K562 (cell line): ENCODE measurements at regions not wholly inside any gene's neighbourhood (a gene's known extent, or its start where the extent isn't known, plus 50 kb on each side); places are given as distances from the start of the nearest gene placed in this dataset.

ENCODE experiments used
- ATAC-seq: fragments of 200-7000 bp; cut with Tn5 transposase; 3 replicates; pipeline ENCODE4 v1.9.1; 2020; ENCODE audit warnings: moderate library complexity
- BruUV-seq: library from RNA; stranded (reverse); fragments of 400-500 nt; replicated peaks from 2 replicates; lab custom pipeline; 2021; lab: Mats Ljungman, UMichigan
- CTCF ChIA-PET: fragments of 300-600 bp; formaldehyde crosslinking; extraction: SDS; loops from one replicate; lab custom pipeline; 2021; ENCODE audit warnings: low intra/inter-chr PET ratio; lab: Yijun Ruan, JAX
- POLR2A ChIA-PET: fragments of 300-600, 350-650 bp; sonication (Branson Sonifier 250); formaldehyde crosslinking; extraction: SDS; loops from one replicate; lab custom pipeline; 2021; ENCODE audit warnings: antibody characterized with exemption, inconsistent platforms; lab: Yijun Ruan, JAX
- DNase-seq, 4 experiments: peaks; one replicate each; pipeline versions ENCODE4 v3.0.0 to v3.0.0-alpha.2; 2011 to 2018; ENCODE audit warnings: low spot score in 3 of 4, mixed read lengths in 3 of 4; ENCODE audit errors: extremely low read depth in 1 of 4
- FAIRE-seq: peaks from 2 replicates; lab custom pipeline; 2011; peaks lifted over from hg19 to GRCh38; lab: Jason Lieb, UNC
- H2AFZ ChIP-seq: 2 replicates; pipeline ENCODE4 v1.6.0; 2011; ENCODE audit warnings: low read depth, low read length, control low read depth, inconsistent platforms
- H3K27ac ChIP-seq: fragments of 200-600 bp; 3 replicates; pipeline ENCODE4 v1.8.0; 2011; ENCODE audit warnings: low read depth, mild to moderate bottlenecking, control low read depth, inconsistent platforms, low read length, moderate library complexity, mixed read lengths; ENCODE audit errors: extremely low read depth
- H3K27me3 ChIP-seq, 2 experiments: fragments of 300-600 bp in 1 of 2; 2 replicates in 1 of 2; 3 replicates in 1 of 2; pipeline versions ENCODE4 v1.6.0 to v1.8.0; 2011; ENCODE audit warnings: inconsistent platforms in 2 of 2, low read length in 2 of 2, mild to moderate bottlenecking in 1 of 2, mixed read lengths in 1 of 2, moderate library complexity in 1 of 2; ENCODE audit not compliant: control insufficient read depth in 2 of 2, insufficient read depth in 2 of 2
- H3K36me3 ChIP-seq: fragments of 300-600 bp; 3 replicates; pipeline ENCODE4 v1.8.0; 2011; ENCODE audit warnings: mild to moderate bottlenecking, low read length, inconsistent platforms; ENCODE audit not compliant: control insufficient read depth, insufficient read depth
- H3K4me1 ChIP-seq, 2 experiments: fragments of 200-600 bp in 1 of 2; replicated peaks in 1 of 2; 2 replicates in 1 of 2; 3 replicates in 1 of 2; pipeline versions ENCODE4 v1.5.1 to v1.8.0; 2011; ENCODE audit warnings: inconsistent platforms in 2 of 2, low read length in 2 of 2, mild to moderate bottlenecking in 1 of 2, mixed read lengths in 1 of 2, moderate library complexity in 1 of 2; ENCODE audit not compliant: control insufficient read depth in 2 of 2, insufficient read depth in 2 of 2
- H3K4me2 ChIP-seq: 2 replicates; pipeline ENCODE4 v1.6.1; 2011; ENCODE audit warnings: low read length, control low read depth, inconsistent platforms, mixed read lengths; ENCODE audit not compliant: insufficient read depth
- H3K4me3 ChIP-seq: fragments of 200-600 bp; sonication (generic), shearing (Covaris generic); 2 replicates; pipeline ENCODE4 v1.5.1; 2016; ENCODE audit warnings: control low read depth, inconsistent platforms
- H3K79me2 ChIP-seq: fragments of 200-600 bp; 3 replicates; pipeline ENCODE4 v1.8.0; 2011; ENCODE audit warnings: low read length, inconsistent platforms; ENCODE audit not compliant: control insufficient read depth, insufficient read depth
- H3K9ac ChIP-seq, 2 experiments: 2 replicates each; pipeline versions ENCODE4 v1.6.0 to v1.6.1; 2011; ENCODE audit warnings: low read depth in 2 of 2, low read length in 2 of 2, control low read depth in 1 of 2, inconsistent platforms in 1 of 2, mild to moderate bottlenecking in 1 of 2, mixed read lengths in 1 of 2; ENCODE audit not compliant: insufficient read depth in 1 of 2
- H3K9me1 ChIP-seq: one replicate; pipeline ENCODE4 v1.6.0; 2011; ENCODE audit warnings: inconsistent platforms, mild to moderate bottlenecking, low read length, moderate library complexity; ENCODE audit not compliant: control insufficient read depth, insufficient read depth
- H3K9me3 ChIP-seq: replicated peaks from 2 replicates; pipeline ENCODE4 v1.5.1; 2011; ENCODE audit warnings: low read depth, low read length, inconsistent platforms; ENCODE audit not compliant: control insufficient read depth, insufficient read depth
- H4K20me1 ChIP-seq: replicated peaks from 2 replicates; pipeline ENCODE4 v1.6.1; 2011; ENCODE audit warnings: low read length, inconsistent platforms, mixed read lengths; ENCODE audit not compliant: control insufficient read depth, insufficient read depth
- CEBPG ChIP-seq, 3 experiments: fragments of 200-800 bp in 1 of 3; sonication (Bioruptor generic) in 1 of 3; sonication (generic) in 1 of 3; formaldehyde crosslinking in 1 of 3; IDR thresholded peaks in 2 of 3; conservative IDR thresholded peaks in 1 of 3; 2 replicates each; pipeline versions ENCODE4 v1.6.1 to v1.8.0; 2016 to 2022; ENCODE audit warnings: missing compliant biosample characterization in 2 of 3, missing genetic modification characterization in 2 of 3, mild to moderate bottlenecking in 1 of 3, missing genetic modification reagents in 1 of 3
- NR2C1 ChIP-seq, 2 experiments: fragments of 450-650 bp; IDR thresholded peaks; 2 replicates each; pipeline ENCODE4 v1.6.1; 2017; ENCODE audit warnings: mild to moderate bottlenecking in 2 of 2, antibody characterized with exemption in 1 of 2, inconsistent platforms in 1 of 2, missing compliant biosample characterization in 1 of 2, missing genetic modification characterization in 1 of 2
- WGBS: fragments of 100-300 bp; shearing (Covaris generic); methylation state at CpG from one replicate; pipeline ENCODE4 v1.1.6; 2016; ENCODE audit warnings: low coverage, mixed read lengths; ENCODE audit not compliant: insufficient coverage; ENCODE audit errors: missing lambda C conversion rate; 5-methylcytosine and 5-hydroxymethylcytosine counted together
- in situ Hi-C: fragments of 300-500 bp; cut with MboI; formaldehyde crosslinking; loops from 4 replicates; pipeline ENCODE4 v1.15.0; 2018; ENCODE audit warnings: inconsistent platforms, mixed read lengths
- intact Hi-C: fragments of 100-400 bp; cut with micrococcal nuclease; formaldehyde crosslinking; loops from 2 replicates; pipeline ENCODE4 v1.14.2; 2022
- TF ChIP-seq, protein P1 (sequence below), 3 experiments: fragments of 200-800 bp in 1 of 3; fragments of 250-450 bp in 1 of 3; fragments of 450-650 bp in 1 of 3; sonication (Bioruptor Pico) in 1 of 3; sonication (Bioruptor generic) in 1 of 3; formaldehyde crosslinking in 1 of 3; IDR thresholded peaks; 2 replicates each; pipeline versions ENCODE4 v1.6.1 to v1.8.0; 2016 to 2022; ENCODE audit warnings: mild to moderate bottlenecking in 2 of 3, missing genetic modification characterization in 2 of 3, missing compliant biosample characterization in 1 of 3, moderate library complexity in 1 of 3
- TF ChIP-seq, protein P2 (sequence below), 2 experiments: fragments of 450-650 bp in 1 of 2; sonication (generic) in 1 of 2; formaldehyde crosslinking in 1 of 2; IDR thresholded peaks; 2 replicates each; pipeline versions ENCODE4 v1.7.1 to v1.9.0; 2016 to 2022; ENCODE audit warnings: inconsistent platforms in 1 of 2, mild to moderate bottlenecking in 1 of 2, missing genetic modification reagents in 1 of 2

DNA sequence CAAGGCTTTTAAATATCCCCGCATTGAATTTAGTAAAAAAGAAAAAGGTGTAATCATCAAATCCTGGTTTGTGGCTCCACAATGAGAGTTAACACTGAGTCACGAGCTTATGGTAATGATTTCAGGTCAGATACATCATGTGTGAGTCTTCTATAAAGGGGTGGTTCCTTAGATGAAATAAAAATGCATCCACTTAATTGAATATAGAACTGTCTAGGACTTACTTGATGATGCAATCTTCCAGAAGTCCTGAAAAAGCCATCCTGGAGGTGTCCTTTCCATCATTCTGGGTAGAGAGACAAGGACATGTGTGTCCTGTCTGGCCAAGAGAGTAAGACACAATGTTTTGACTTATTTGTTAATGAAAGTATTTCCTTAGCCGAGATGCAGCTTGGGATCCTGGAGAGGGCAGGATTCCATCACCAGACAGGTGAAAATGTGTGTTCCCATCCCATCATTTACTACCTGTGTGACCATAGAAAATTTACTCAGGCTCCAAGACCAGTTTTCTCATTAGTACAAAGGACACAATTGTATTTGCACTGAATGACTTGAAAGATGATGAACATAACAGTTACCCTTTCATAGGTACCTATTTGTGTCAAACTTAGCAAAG, 1539.8 kb upstream of the PIK3C3 start (continued):
- TF ChIP-seq CEBPG (CRISPR knock-in tag; IDR thresholded peaks at IDR 0.05) (no peak), CEBPG (tag; conservative IDR thresholded peaks at IDR 0.05 in 1 of 2, IDR thresholded peaks at IDR 0.05 in 1 of 2) (peak in 1 of 2 experiments; percentile 63; a peak in 2 of 4 replicates)
- TF ChIP-seq, protein P1, sequence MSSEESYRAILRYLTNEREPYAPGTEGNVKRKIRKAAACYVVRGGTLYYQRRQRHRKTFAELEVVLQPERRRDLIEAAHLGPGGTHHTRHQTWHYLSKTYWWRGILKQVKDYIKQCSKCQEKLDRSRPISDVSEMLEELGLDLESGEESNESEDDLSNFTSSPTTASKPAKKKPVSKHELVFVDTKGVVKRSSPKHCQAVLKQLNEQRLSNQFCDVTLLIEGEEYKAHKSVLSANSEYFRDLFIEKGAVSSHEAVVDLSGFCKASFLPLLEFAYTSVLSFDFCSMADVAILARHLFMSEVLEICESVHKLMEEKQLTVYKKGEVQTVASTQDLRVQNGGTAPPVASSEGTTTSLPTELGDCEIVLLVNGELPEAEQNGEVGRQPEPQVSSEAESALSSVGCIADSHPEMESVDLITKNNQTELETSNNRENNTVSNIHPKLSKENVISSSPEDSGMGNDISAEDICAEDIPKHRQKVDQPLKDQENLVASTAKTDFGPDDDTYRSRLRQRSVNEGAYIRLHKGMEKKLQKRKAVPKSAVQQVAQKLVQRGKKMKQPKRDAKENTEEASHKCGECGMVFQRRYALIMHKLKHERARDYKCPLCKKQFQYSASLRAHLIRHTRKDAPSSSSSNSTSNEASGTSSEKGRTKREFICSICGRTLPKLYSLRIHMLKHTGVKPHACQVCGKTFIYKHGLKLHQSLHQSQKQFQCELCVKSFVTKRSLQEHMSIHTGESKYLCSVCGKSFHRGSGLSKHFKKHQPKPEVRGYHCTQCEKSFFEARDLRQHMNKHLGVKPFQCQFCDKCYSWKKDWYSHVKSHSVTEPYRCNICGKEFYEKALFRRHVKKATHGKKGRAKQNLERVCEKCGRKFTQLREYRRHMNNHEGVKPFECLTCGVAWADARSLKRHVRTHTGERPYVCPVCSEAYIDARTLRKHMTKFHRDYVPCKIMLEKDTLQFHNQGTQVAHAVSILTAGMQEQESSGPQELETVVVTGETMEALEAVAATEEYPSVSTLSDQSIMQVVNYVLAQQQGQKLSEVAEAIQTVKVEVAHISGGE (CRISPR knock-in tag; IDR thresholded peaks at IDR 0.05) = no peak

DNA sequence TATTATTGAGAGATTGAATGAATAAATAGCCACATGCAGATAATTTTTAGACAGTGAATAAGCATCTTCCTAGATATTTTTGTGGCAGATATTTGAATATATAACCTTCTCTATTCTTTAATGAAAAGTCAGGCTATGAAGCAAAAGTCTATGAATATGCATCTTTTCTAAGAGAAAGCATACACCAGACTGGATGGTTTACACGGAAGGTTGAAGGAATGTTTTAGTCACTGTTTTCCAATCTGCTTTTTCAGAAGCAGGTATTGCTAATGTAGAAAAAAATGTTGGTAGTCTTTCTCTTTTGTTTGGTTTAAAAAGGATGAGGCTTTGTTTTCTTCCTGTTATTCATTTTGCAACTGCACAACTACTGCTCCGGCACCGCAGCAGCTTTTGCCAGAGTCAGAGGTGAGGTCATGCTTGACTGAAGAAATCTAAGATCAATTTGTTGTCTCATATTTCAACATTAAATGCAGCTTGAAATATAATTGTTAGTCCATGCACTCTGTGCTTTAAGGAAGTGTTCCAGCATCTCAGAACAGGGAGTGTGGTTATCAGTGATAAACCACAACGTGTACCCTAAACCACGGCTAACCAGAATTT, 1540.8 kb upstream of the PIK3C3 start:
- H3K27me3 ChIP-seq = no peaks in the 10 kb centered on the region
- H3K9me3 ChIP-seq = peaks cover 1% of the 10 kb centered on the region; the same call in 1 of the 2 replicates
- no peak for DNase-seq
- H3K4me1 ChIP-seq = no peaks in the 10 kb centered on the region
- FAIRE-seq = no peak
- H3K9me1 ChIP-seq = no peaks in the 10 kb centered on the region
- no peaks in the 10 kb centered on the region for H3K79me2 ChIP-seq
- no peaks in the 10 kb centered on the region for H4K20me1 ChIP-seq
- H3K27ac ChIP-seq = no peak overlapping the region
- intact Hi-C loops (no loop called here), in situ Hi-C loops (no loop called here)
- no peak overlapping the region for H3K4me2 ChIP-seq
- no TSS peak for BruUV-seq
- no peak overlapping the region for H3K9ac ChIP-seq
- 2% methylated on average over 5 of the region's 5 CpGs for WGBS
- ATAC-seq = no peak
- POLR2A ChIA-PET = no interaction called here
- H3K36me3 ChIP-seq = no peaks in the 10 kb centered on the region
- CTCF ChIA-PET = no interaction called here
- no peak overlapping the region for H2AFZ ChIP-seq
- no peak overlapping the region for H3K4me3 ChIP-seq
- TF ChIP-seq NR2C1 (IDR thresholded peaks at IDR 0.05) (no peak), NR2C1 (tag; IDR thresholded peaks at IDR 0.05) (no peak)
- TF ChIP-seq, protein P2, sequence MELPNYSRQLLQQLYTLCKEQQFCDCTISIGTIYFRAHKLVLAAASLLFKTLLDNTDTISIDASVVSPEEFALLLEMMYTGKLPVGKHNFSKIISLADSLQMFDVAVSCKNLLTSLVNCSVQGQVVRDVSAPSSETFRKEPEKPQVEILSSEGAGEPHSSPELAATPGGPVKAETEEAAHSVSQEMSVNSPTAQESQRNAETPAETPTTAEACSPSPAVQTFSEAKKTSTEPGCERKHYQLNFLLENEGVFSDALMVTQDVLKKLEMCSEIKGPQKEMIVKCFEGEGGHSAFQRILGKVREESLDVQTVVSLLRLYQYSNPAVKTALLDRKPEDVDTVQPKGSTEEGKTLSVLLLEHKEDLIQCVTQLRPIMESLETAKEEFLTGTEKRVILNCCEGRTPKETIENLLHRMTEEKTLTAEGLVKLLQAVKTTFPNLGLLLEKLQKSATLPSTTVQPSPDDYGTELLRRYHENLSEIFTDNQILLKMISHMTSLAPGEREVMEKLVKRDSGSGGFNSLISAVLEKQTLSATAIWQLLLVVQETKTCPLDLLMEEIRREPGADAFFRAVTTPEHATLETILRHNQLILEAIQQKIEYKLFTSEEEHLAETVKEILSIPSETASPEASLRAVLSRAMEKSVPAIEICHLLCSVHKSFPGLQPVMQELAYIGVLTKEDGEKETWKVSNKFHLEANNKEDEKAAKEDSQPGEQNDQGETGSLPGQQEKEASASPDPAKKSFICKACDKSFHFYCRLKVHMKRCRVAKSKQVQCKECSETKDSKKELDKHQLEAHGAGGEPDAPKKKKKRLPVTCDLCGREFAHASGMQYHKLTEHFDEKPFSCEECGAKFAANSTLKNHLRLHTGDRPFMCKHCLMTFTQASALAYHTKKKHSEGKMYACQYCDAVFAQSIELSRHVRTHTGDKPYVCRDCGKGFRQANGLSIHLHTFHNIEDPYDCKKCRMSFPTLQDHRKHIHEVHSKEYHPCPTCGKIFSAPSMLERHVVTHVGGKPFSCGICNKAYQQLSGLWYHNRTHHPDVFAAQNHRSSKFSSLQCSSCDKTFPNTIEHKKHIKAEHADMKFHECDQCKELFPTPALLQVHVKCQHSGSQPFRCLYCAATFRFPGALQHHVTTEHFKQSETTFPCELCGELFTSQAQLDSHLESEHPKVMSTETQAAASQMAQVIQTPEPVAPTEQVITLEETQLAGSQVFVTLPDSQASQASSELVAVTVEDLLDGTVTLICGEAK (IDR thresholded peaks at IDR 0.05) = no peak
- TF ChIP-seq, protein P2 (CRISPR knock-in tag; IDR thresholded peaks at IDR 0.05) = no peak
